Activated CD8-positive, alpha-beta T cell treated with anti-CD3 and anti-CD28 coated beads for 36 hours (primary cell): ENCODE measurements at regions not wholly inside any gene's neighbourhood (a gene's known extent, or its start where the extent isn't known, plus 50 kb on each side); places are given as distances from the start of the nearest gene placed in this dataset.

ENCODE experiments used
- ATAC-seq: fragments of 200-7000 bp; cut with Tn5 transposase; one replicate; pipeline ENCODE4 v1.10.0; 2021; ENCODE audit warnings: mild to moderate bottlenecking, moderate library complexity
- CTCF ChIA-PET: fragments of 350-600 bp; sonication (Branson Sonifier 250); formaldehyde crosslinking; loops from one replicate; lab custom pipeline; 2021; ENCODE audit warnings: antibody characterized with exemption; lab: Charles Lee
- POLR2A ChIA-PET: fragments of 350-600 bp; sonication (Branson Sonifier 250); formaldehyde crosslinking; loops from one replicate; lab custom pipeline; 2021; ENCODE audit warnings: antibody characterized with exemption; lab: Charles Lee
- DNase-seq: peaks from one replicate; pipeline ENCODE4 v3.0.0-alpha.2; 2020
- H3K27ac Mint-ChIP-seq: one replicate; pipeline ENCODE4 v1.8.0; 2021; ENCODE audit warnings: mild to moderate bottlenecking, mixed read lengths
- H3K27me3 Mint-ChIP-seq: one replicate; pipeline ENCODE4 v1.8.0; 2021; ENCODE audit warnings: mixed read lengths
- H3K36me3 Mint-ChIP-seq: one replicate; pipeline ENCODE4 v1.8.0; 2021; ENCODE audit warnings: low read depth, mixed read lengths
- H3K4me1 Mint-ChIP-seq: one replicate; pipeline ENCODE4 v1.8.0; 2021; ENCODE audit warnings: low read depth, mixed read lengths
- H3K4me3 Mint-ChIP-seq: one replicate; pipeline ENCODE4 v1.8.0; 2021; ENCODE audit warnings: mild to moderate bottlenecking, moderate library complexity, mixed read lengths
- H3K9me3 Mint-ChIP-seq: one replicate; pipeline ENCODE4 v1.8.0; 2021; ENCODE audit warnings: mixed read lengths
- CTCF ChIP-seq: fragments of 200-600 bp; IDR thresholded peaks from one replicate; pipeline ENCODE4 v1.8.0; 2022; ENCODE audit warnings: antibody characterized with exemption, mild to moderate bottlenecking
- intact Hi-C: fragments of 100-400 bp; cut with micrococcal nuclease; formaldehyde crosslinking; loops from one replicate; pipeline ENCODE4 v1.10.0; 2022

- POLR2A ChIA-PET: no interaction called here
- no peak overlapping the region for H3K27ac Mint-ChIP-seq
- CTCF ChIA-PET: no interaction called here
Measured at GRCh38 chr4:114728426-114728825, 129.8 kb downstream of the UGT8 start.

GRCh38 chr4:114729068-114729738 is 130.6 kb downstream of the UGT8 start:
- H3K36me3 Mint-ChIP-seq: no peaks in the 10 kb centered on the region
- no peaks in the 10 kb centered on the region for H3K9me3 Mint-ChIP-seq
- no peak overlapping the region for H3K27ac Mint-ChIP-seq
- H3K4me1 Mint-ChIP-seq: no peaks in the 10 kb centered on the region
- ChIA-PET POLR2A (interaction anchor here (0.7 kb wide), 1 partner anchor 20 kb away, joined by 3 read pairs; no protein-coding TSS in a partner anchor), CTCF (no interaction called here)
- intact Hi-C loops: no loop called here
- H3K27me3 Mint-ChIP-seq: peaks cover 1% of the 10 kb centered on the region
- ATAC-seq: no peak
- no peak for DNase-seq
- no peak overlapping the region for H3K4me3 Mint-ChIP-seq
- TF ChIP-seq CTCF: no peak

More at GRCh38 chr4:114728426-114728825, 129.8 kb downstream of the UGT8 start:
- H3K9me3 Mint-ChIP-seq: no peaks in the 10 kb centered on the region
- H3K36me3 Mint-ChIP-seq: no peaks in the 10 kb centered on the region
- no peak overlapping the region for H3K4me3 Mint-ChIP-seq
- no peak for TF ChIP-seq CTCF
- H3K4me1 Mint-ChIP-seq: no peaks in the 10 kb centered on the region
- peaks cover 1% of the 10 kb centered on the region for H3K27me3 Mint-ChIP-seq
- DNase-seq (no peak), ATAC-seq (no peak)
- intact Hi-C loops: no loop called here

- DNase-seq (no peak), ATAC-seq (no peak)
- Mint-ChIP-seq H3K27ac (no peak overlapping the region), H3K36me3 (no peaks in the 10 kb centered on the region), H3K9me3 (no peaks in the 10 kb centered on the region), H3K27me3 (peaks cover 1% of the 10 kb centered on the region), H3K4me3 (no peak overlapping the region), H3K4me1 (no peaks in the 10 kb centered on the region)
- ChIA-PET CTCF (no interaction called here), POLR2A (no interaction called here)
- no peak for TF ChIP-seq CTCF
- intact Hi-C loops: no loop called here
Measured at GRCh38 chr4:114734594-114734993, 136.0 kb downstream of the UGT8 start.

- ChIA-PET POLR2A (no interaction called here), CTCF (interaction anchor here (1.1 kb wide), 1 partner anchor 55 kb away, joined by 5 read pairs; no protein-coding TSS in a partner anchor)
- Mint-ChIP-seq H3K4me3 (no peak overlapping the region), H3K36me3 (no peaks in the 10 kb centered on the region), H3K27ac (no peak overlapping the region), H3K4me1 (no peaks in the 10 kb centered on the region), H3K9me3 (no peaks in the 10 kb centered on the region), H3K27me3 (peaks cover 7% of the 10 kb centered on the region)
- no peak for TF ChIP-seq CTCF
- ATAC-seq (no peak), DNase-seq (no peak)
- intact Hi-C loops: no loop called here
Measured at GRCh38 chr4:114752391-114753165, 154.0 kb downstream of the UGT8 start.

- Mint-ChIP-seq H3K4me3 (no peak overlapping the region), H3K9me3 (no peaks in the 10 kb centered on the region), H3K27ac (no peak overlapping the region), H3K4me1 (no peaks in the 10 kb centered on the region), H3K36me3 (no peaks in the 10 kb centered on the region), H3K27me3 (peaks cover 7% of the 10 kb centered on the region)
- ChIA-PET POLR2A (interaction anchor here (0.6 kb wide), 1 partner anchor 29 kb away, joined by 3 read pairs; no protein-coding TSS in a partner anchor), CTCF (no interaction called here)
- intact Hi-C loops: no loop called here
- DNase-seq (no peak), ATAC-seq (no peak)
- TF ChIP-seq CTCF: no peak
Measured at GRCh38 chr4:114754616-114755015, 156.0 kb downstream of the UGT8 start.
